Ascending aorta (tissue), 2 donors: ENCODE measurements at regions not wholly inside any gene's neighbourhood (a gene's known extent, or its start where the extent isn't known, plus 50 kb on each side); places are given as distances from the start of the nearest gene placed in this dataset.

ENCODE experiments used
- DNase-seq, 2 donors: peaks; one replicate each; pipeline ENCODE4 v3.0.0-alpha.2; 2019; ENCODE audit warnings: low spot score in 2 of 2
- H3K27ac ChIP-seq, 2 donors: fragments of 200-600 bp; sonication (generic); one replicate each; pipeline ENCODE4 v1.5.1; 2016 to 2017; ENCODE audit warnings: mild to moderate bottlenecking in 1 of 2
- H3K27me3 ChIP-seq: fragments of 200-600 bp; sonication (generic); one replicate; pipeline ENCODE4 v1.5.1; 2017
- H3K36me3 ChIP-seq, 2 donors: fragments of 200-600 bp; sonication (generic); one replicate each; pipeline ENCODE4 v1.5.1; 2016
- H3K4me1 ChIP-seq, 2 donors: fragments of 200-600 bp; sonication (generic); one replicate each; pipeline ENCODE4 v1.5.1; 2016 to 2017; ENCODE audit warnings: mild to moderate bottlenecking in 1 of 2
- H3K4me3 ChIP-seq, 2 donors: fragments of 200-600 bp; sonication (generic); one replicate each; pipeline ENCODE4 v1.5.1; 2016 to 2017; ENCODE audit warnings: mild to moderate bottlenecking in 1 of 2
- H3K9me3 ChIP-seq, 2 donors: fragments of 200-600 bp; sonication (generic); one replicate each; pipeline ENCODE4 v1.5.1; 2016
- CTCF ChIP-seq, 3 experiments: fragments of 200-600 bp in 2 of 3; fragments of 450-650 bp in 1 of 3; sonication (generic) in 2 of 3; IDR thresholded peaks; one replicate each; pipeline ENCODE4 v1.5.1; 2016 to 2019; ENCODE audit warnings: antibody characterized with exemption in 3 of 3, mild to moderate bottlenecking in 1 of 3, moderate library complexity in 1 of 3
- intact Hi-C: fragments of 100-400 bp; cut with DNase I; formaldehyde crosslinking; loops from one replicate; pipeline ENCODE4 v1.15.1; 2023

- H3K36me3 ChIP-seq: no peaks in the 10 kb centered on the region
- no peaks in the 10 kb centered on the region for H3K27me3 ChIP-seq
- no peak overlapping the region for H3K4me3 ChIP-seq
- no peaks in the 10 kb centered on the region for H3K9me3 ChIP-seq
- TF ChIP-seq CTCF (IDR thresholded peaks at IDR 0.05): no peak
- peaks cover 0 to 3% of the 10 kb centered on the region in 2 donors for H3K4me1 ChIP-seq
- intact Hi-C loops: no loop called here
- H3K27ac ChIP-seq: no peak overlapping the region
- peak in 1 of 2 donors; percentile 27 for DNase-seq
Measured at GRCh38 chr9:134575103-134575900, 66.3 kb upstream of the COL5A1 start.

- Histone ChIP-seq H3K27ac (no peak overlapping the region), H3K27me3 (no peaks in the 10 kb centered on the region), H3K36me3 (no peaks in the 10 kb centered on the region), H3K4me1 (peaks cover 0 to 2% of the 10 kb centered on the region in 2 donors), H3K4me3 (no peak overlapping the region), H3K9me3 (no peaks in the 10 kb centered on the region)
- peak in 1 of 2 donors; percentile 15 for DNase-seq
- intact Hi-C loops: no loop called here
- no peak for TF ChIP-seq CTCF (IDR thresholded peaks at IDR 0.05)
Measured at GRCh38 chr9:134575901-134576176, 65.8 kb upstream of the COL5A1 start.

- H3K4me3 ChIP-seq: no peak overlapping the region
- no peak overlapping the region for H3K27ac ChIP-seq
- no peaks in the 10 kb centered on the region for H3K9me3 ChIP-seq
- TF ChIP-seq CTCF (IDR thresholded peaks at IDR 0.05): no peak
- H3K4me1 ChIP-seq: no peaks in the 10 kb centered on the region
- H3K27me3 ChIP-seq: no peaks in the 10 kb centered on the region
- no peaks in the 10 kb centered on the region for H3K36me3 ChIP-seq
- no peak for DNase-seq
- intact Hi-C loops: no loop called here
Measured at GRCh38 chr9:134585021-134585561, 56.5 kb upstream of the COL5A1 start.

- no peaks in the 10 kb centered on the region for H3K9me3 ChIP-seq
- no peaks in the 10 kb centered on the region for H3K4me1 ChIP-seq
- no peaks in the 10 kb centered on the region for H3K36me3 ChIP-seq
- no peaks in the 10 kb centered on the region for H3K27me3 ChIP-seq
- no peak for TF ChIP-seq CTCF (IDR thresholded peaks at IDR 0.05)
- DNase-seq: peak in 1 of 2 donors; percentile 56
- intact Hi-C loops: no loop called here
- H3K27ac ChIP-seq: no peak overlapping the region
- no peak overlapping the region for H3K4me3 ChIP-seq
Measured at GRCh38 chr9:134585746-134586706, 55.6 kb upstream of the COL5A1 start.

GRCh38 chr9:134589748-134590147 lies 51.9 kb upstream of the COL5A1 start:
- no peak for TF ChIP-seq CTCF (IDR thresholded peaks at IDR 0.05)
- Histone ChIP-seq H3K27ac (no peak overlapping the region), H3K27me3 (no peaks in the 10 kb centered on the region), H3K4me1 (no peaks in the 10 kb centered on the region), H3K9me3 (no peaks in the 10 kb centered on the region), H3K36me3 (no peaks in the 10 kb centered on the region), H3K4me3 (no peak overlapping the region)
- DNase-seq: peak in 1 of 2 donors; percentile 50
- intact Hi-C loops: no loop called here
